ENCODE measurements at regions not wholly inside any gene's neighbourhood (a gene's known extent, or its start where the extent isn't known, plus 50 kb on each side); places are given as distances from the start of the nearest gene placed in this dataset.

DNA sequence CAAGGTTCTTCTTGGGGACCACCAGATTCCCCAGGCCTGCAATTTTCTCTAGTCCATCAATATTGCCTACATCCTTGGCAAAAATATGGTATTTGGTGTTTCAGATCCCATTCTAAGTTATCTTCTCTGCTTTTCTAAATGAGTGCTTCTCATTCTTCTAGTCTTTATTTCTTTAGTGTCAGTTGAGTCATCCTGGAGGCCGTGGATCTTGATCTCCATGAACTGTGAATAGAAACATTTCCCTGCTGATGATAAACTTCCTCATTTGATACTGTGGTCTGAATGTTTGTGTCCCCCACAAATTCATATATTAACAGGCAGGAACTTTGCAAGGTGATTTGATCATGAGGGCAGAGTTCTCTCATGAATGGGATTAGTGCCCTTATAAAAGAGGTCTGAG, 779.3 kb downstream of the INHBA start:
- ChIA-PET POLR2A (ENCODE audit: partially characterized antibody) (no interaction called here), CTCF (ENCODE audit: partially characterized antibody) (no interaction called here)
- H3K18ac ChIP-seq (ENCODE audit: extremely low read depth, low read length) = no peak overlapping the region

More for the DNA sequence above, 779.3 kb downstream of the INHBA start:
- DNase-seq (ENCODE audit: low read depth in 1 of 2, low spot score in 2 of 2) (no peak), FAIRE-seq (no peak)
- Histone ChIP-seq H3K23ac (ENCODE audit: insufficient read length) (no peak overlapping the region), H2AK5ac (ENCODE audit: low read depth, low read length) (no peak overlapping the region), H2BK5ac (ENCODE audit: low read depth, low read length) (no peak overlapping the region), H3K14ac (ENCODE audit: insufficient read length) (no peak overlapping the region), H4K91ac (replicated peaks; ENCODE audit: insufficient read length, low read length) (no peak overlapping the region), H4K8ac (ENCODE audit: extremely low read depth, insufficient read depth, low read length) (no peak overlapping the region), H3K36me3 (ENCODE audit: control insufficient read depth in 2 of 4, insufficient read depth in 4 of 4, low read length in 3 of 4) (no peaks in the 10 kb centered on the region), H2BK15ac (ENCODE audit: low read length) (no peak overlapping the region), H3K9me3 (ENCODE audit: insufficient read depth in 2 of 2, low read depth in 1 of 2, low read length in 1 of 2) (no peaks in the 10 kb centered on the region), H2BK120ac (replicated peaks; ENCODE audit: low read depth, low read length) (no peak overlapping the region), H3K4me2 (ENCODE audit: insufficient read depth in 1 of 2, low read depth in 2 of 2, low read length in 2 of 2) (no peak overlapping the region), H3K23me2 (ENCODE audit: low read depth, low read length) (no peaks in the 10 kb centered on the region), H3K4me1 (replicated peaks in 1 of 4; ENCODE audit: control insufficient read depth in 3 of 4, insufficient read depth in 4 of 4, low read length in 3 of 4) (no peaks in the 10 kb centered on the region), H3K79me2 (ENCODE audit: control insufficient read depth in 1 of 2, insufficient read depth in 2 of 2, low read length in 2 of 2) (no peaks in the 10 kb centered on the region), H2AFZ (ENCODE audit: low read length) (no peak overlapping the region), H3K56ac (replicated peaks; ENCODE audit: insufficient read length, low read depth, low read length) (no peak overlapping the region), H3K27me3 (replicated peaks in 1 of 4; ENCODE audit: control insufficient read depth in 3 of 4, extremely low read depth in 1 of 4, insufficient read depth in 3 of 4, low read length in 3 of 4) (no peaks in the 10 kb centered on the region), H3K79me1 (ENCODE audit: low read depth, low read length) (no peaks in the 10 kb centered on the region), H4K5ac (ENCODE audit: insufficient read length, low read depth, low read length) (no peak overlapping the region), H3K27ac (ENCODE audit: low read depth, low read length) (no peak overlapping the region), H4K20me1 (replicated peaks in 1 of 2; ENCODE audit: control insufficient read depth in 1 of 2, insufficient read depth in 2 of 2, low read length in 2 of 2) (no peaks in the 10 kb centered on the region), H2BK20ac (ENCODE audit: low read length) (no peak overlapping the region), H2BK12ac (ENCODE audit: low read depth, low read length) (no peak overlapping the region), H3K4ac (replicated peaks; ENCODE audit: insufficient read length, low read depth, low read length) (no peak overlapping the region), H3K9ac (replicated peaks in 1 of 4; ENCODE audit: extremely low read depth in 1 of 4, low read depth in 3 of 4, low read length in 3 of 4) (no peak overlapping the region), H3K4me3 (ENCODE audit: extremely low read depth in 1 of 4, insufficient read depth in 2 of 4, low read depth in 3 of 4, low read length in 4 of 4) (no peak overlapping the region)
- TF ChIP-seq HDAC2 (IDR thresholded peaks at IDR 0.05; ENCODE audit: borderline replicate concordance in 1 of 2, low read depth in 2 of 2, low read length in 2 of 2) (no peak), SAP30 (IDR thresholded peaks at IDR 0.05; ENCODE audit: insufficient read depth, insufficient replicate concordance, low read length) (no peak), RBBP5 (IDR thresholded peaks at IDR 0.05; ENCODE audit: borderline replicate concordance, low read depth, low read length) (no peak), SP2 (IDR thresholded peaks at IDR 0.05; ENCODE audit: low read length) (no peak), SIN3A (conservative IDR thresholded peaks at IDR 0.05 in 1 of 2, IDR thresholded peaks at IDR 0.05 in 1 of 2; ENCODE audit: low read depth in 1 of 2, low read length in 2 of 2) (no peak)
- 76% methylated on average over 1 of the region's 1 CpG; no CpG with 5 or more reads in 1 of the 2 experiments for WGBS, 2 experiments (ENCODE audit: extremely low coverage in 1 of 2, insufficient coverage in 1 of 2, insufficient read length in 1 of 2, insufficient replicate concordance in 2 of 2, low coverage in 1 of 2, low lambda C conversion rate in 2 of 2, missing lambda C conversion rate in 1 of 2)
